GM21367 (cell line): ENCODE measurements at regions not wholly inside any gene's neighbourhood (a gene's known extent, or its start where the extent isn't known, plus 50 kb on each side); places are given as distances from the start of the nearest gene placed in this dataset.

Source experiments
- ATAC-seq: cut with Tn5 transposase; IDR thresholded peaks from one replicate; pipeline ENCODE4 v1.9.1; 2021; ENCODE audit not compliant: unreplicated experiment

GRCh38 chr12:93198086-93198485 lies 179.6 kb upstream of the NUDT4 start:
- ATAC-seq: no peak

GRCh38 chr12:93199831-93200236 lies 177.9 kb upstream of the NUDT4 start:
- no peak for ATAC-seq

GRCh38 chr12:93200291-93200917 lies 177.3 kb upstream of the NUDT4 start:
- ATAC-seq: no peak

- ATAC-seq: no peak
Measured at GRCh38 chr12:93201990-93202389, 175.7 kb upstream of the NUDT4 start.

GRCh38 chr12:93202688-93203087 lies 175.0 kb upstream of the NUDT4 start:
- ATAC-seq: no peak

GRCh38 chr12:93203361-93203760 lies 174.4 kb upstream of the NUDT4 start:
- no peak for ATAC-seq

GRCh38 chr12:93204896-93205295 lies 172.8 kb upstream of the NUDT4 start:
- ATAC-seq: no peak

- ATAC-seq: no peak
Measured at GRCh38 chr12:93205361-93205760, 172.4 kb upstream of the NUDT4 start.

GRCh38 chr12:93208011-93208410 lies 169.7 kb upstream of the NUDT4 start:
- no peak for ATAC-seq

- no peak for ATAC-seq
Measured at GRCh38 chr12:93214523-93215289, 163.0 kb upstream of the NUDT4 start.

GRCh38 chr12:93215290-93215678 lies 162.4 kb upstream of the NUDT4 start:
- no peak for ATAC-seq

- no peak for ATAC-seq
Measured at GRCh38 chr12:93219947-93220346, 157.8 kb upstream of the NUDT4 start.

GRCh38 chr12:93221841-93222240 lies 155.9 kb upstream of the NUDT4 start:
- no peak for ATAC-seq

- no peak for ATAC-seq
Measured at GRCh38 chr12:93223440-93224426, 154.0 kb upstream of the NUDT4 start.

GRCh38 chr12:93225094-93225493 lies 152.6 kb upstream of the NUDT4 start:
- ATAC-seq: no peak

- no peak for ATAC-seq
Measured at GRCh38 chr12:93226361-93226760, 151.4 kb upstream of the NUDT4 start.

- ATAC-seq: no peak
Measured at GRCh38 chr12:93229494-93230325, 148.0 kb upstream of the NUDT4 start.

GRCh38 chr12:93230326-93230720 lies 147.4 kb upstream of the NUDT4 start:
- no peak for ATAC-seq

GRCh38 chr12:93231938-93232337 lies 145.8 kb upstream of the NUDT4 start:
- ATAC-seq: no peak

GRCh38 chr12:93234641-93235040 lies 143.1 kb upstream of the NUDT4 start:
- ATAC-seq: no peak

GRCh38 chr12:93235881-93236280 lies 141.8 kb upstream of the NUDT4 start:
- no peak for ATAC-seq
